HL-60 (cell line): ENCODE measurements at regions not wholly inside any gene's neighbourhood (a gene's known extent, or its start where the extent isn't known, plus 50 kb on each side); places are given as distances from the start of the nearest gene placed in this dataset.

Source experiments
- REST ChIP-seq: IDR thresholded peaks from 2 replicates; pipeline ENCODE4 v1.6.1; 2012; ENCODE audit warnings: low read depth; ENCODE audit not compliant: insufficient replicate concordance
- TF ChIP-seq, protein P1 (sequence below): IDR thresholded peaks from one replicate; pipeline ENCODE4 v1.5.1; 2011; ENCODE audit warnings: low read length, control low read depth, inconsistent platforms; ENCODE audit not compliant: insufficient read depth

DNA sequence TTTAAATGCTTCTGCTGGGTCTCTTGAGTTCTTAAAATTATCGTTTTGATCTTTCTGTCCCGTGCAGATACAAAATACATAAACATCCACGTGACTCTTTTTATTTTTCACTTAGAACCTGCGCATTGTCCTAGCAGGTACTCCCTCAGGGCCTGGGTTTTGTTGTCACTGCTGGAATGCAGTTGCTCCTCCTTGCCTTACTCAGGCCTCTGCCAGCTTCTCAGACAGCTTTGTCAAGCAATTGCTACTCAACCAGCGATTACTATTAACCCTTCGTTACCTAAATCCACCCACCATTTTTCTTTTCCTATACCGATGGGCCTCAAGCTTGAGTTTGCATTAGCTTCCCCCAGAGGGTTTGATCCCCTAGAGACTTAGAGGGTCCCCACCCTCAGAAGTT is 405.9 kb upstream of the RBFOX1 start:
- TF ChIP-seq, protein P1, sequence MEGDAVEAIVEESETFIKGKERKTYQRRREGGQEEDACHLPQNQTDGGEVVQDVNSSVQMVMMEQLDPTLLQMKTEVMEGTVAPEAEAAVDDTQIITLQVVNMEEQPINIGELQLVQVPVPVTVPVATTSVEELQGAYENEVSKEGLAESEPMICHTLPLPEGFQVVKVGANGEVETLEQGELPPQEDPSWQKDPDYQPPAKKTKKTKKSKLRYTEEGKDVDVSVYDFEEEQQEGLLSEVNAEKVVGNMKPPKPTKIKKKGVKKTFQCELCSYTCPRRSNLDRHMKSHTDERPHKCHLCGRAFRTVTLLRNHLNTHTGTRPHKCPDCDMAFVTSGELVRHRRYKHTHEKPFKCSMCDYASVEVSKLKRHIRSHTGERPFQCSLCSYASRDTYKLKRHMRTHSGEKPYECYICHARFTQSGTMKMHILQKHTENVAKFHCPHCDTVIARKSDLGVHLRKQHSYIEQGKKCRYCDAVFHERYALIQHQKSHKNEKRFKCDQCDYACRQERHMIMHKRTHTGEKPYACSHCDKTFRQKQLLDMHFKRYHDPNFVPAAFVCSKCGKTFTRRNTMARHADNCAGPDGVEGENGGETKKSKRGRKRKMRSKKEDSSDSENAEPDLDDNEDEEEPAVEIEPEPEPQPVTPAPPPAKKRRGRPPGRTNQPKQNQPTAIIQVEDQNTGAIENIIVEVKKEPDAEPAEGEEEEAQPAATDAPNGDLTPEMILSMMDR: no peak
- TF ChIP-seq REST: no peak
